PC-9 (cell line): ENCODE measurements at regions not wholly inside any gene's neighbourhood (a gene's known extent, or its start where the extent isn't known, plus 50 kb on each side); places are given as distances from the start of the nearest gene placed in this dataset.

ENCODE experiments used
- BruUV-seq: library from RNA; stranded (reverse); fragments of 400-500 nt; replicated peaks from 2 replicates; lab custom pipeline; 2021; lab: Mats Ljungman, UMichigan
- CTCF ChIA-PET: fragments of 300-600 bp; sonication (Branson Sonifier 250); formaldehyde crosslinking; loops from one replicate; lab custom pipeline; 2022; ENCODE audit warnings: antibody characterized with exemption; lab: Charles Lee
- POLR2A ChIA-PET: fragments of 300-600 bp; sonication (Branson Sonifier 250); formaldehyde crosslinking; loops from one replicate; lab custom pipeline; 2022; ENCODE audit warnings: antibody characterized with exemption; ENCODE audit not compliant: unreplicated experiment; lab: Charles Lee
- DNase-seq, 2 experiments: peaks; one replicate each; pipeline versions ENCODE4 v3.0.0 to v3.0.0-alpha.2; 2015 to 2022; ENCODE audit warnings: mixed read lengths in 1 of 2
- H2AFZ ChIP-seq: fragments of 200-600 bp; sonication (generic); 2 replicates; pipeline ENCODE4 v1.8.1; 2017; ENCODE audit warnings: antibody characterized with exemption
- H3F3A ChIP-seq: fragments of 200-600 bp; sonication (generic); 2 replicates; pipeline ENCODE4 v1.8.1; 2017; ENCODE audit warnings: antibody characterized with exemption, mild to moderate bottlenecking, low read depth; ENCODE audit not compliant: insufficient read depth
- H3K27ac ChIP-seq: fragments of 200-600 bp; sonication (generic); 2 replicates; pipeline ENCODE4 v1.6.1; 2016; ENCODE audit warnings: mixed run types
- H3K27me3 ChIP-seq: fragments of 200-600 bp; sonication (generic); 2 replicates; pipeline ENCODE4 v1.6.1; 2016; ENCODE audit warnings: low read depth, mixed run types; ENCODE audit not compliant: insufficient read depth
- H3K36me3 ChIP-seq: fragments of 200-600 bp; sonication (generic); 2 replicates; pipeline ENCODE4 v1.6.1; 2016; ENCODE audit warnings: low read depth, mixed run types
- H3K4me1 ChIP-seq: fragments of 200-600 bp; sonication (generic); replicated peaks from 2 replicates; pipeline ENCODE4 v1.6.1; 2016; ENCODE audit warnings: mixed run types; ENCODE audit not compliant: insufficient read depth
- H3K4me2 ChIP-seq: fragments of 200-600 bp; sonication (generic); 2 replicates; pipeline ENCODE4 v1.6.1; 2017; ENCODE audit warnings: mixed run types
- H3K4me3 ChIP-seq: fragments of 200-600 bp; sonication (generic); 2 replicates; pipeline ENCODE4 v1.6.1; 2016; ENCODE audit warnings: mixed run types
- H3K79me2 ChIP-seq: fragments of 200-600 bp; sonication (generic); 2 replicates; pipeline ENCODE4 v1.6.1; 2017; ENCODE audit warnings: low read depth, mixed run types
- H3K9me2 ChIP-seq: fragments of 200-600 bp; sonication (generic); 2 replicates; pipeline ENCODE4 v1.8.1; 2017; ENCODE audit warnings: mild to moderate bottlenecking; ENCODE audit not compliant: insufficient read depth
- H3K9me3 ChIP-seq: fragments of 200-600 bp; sonication (generic); 2 replicates; pipeline ENCODE4 v1.8.1; 2016; ENCODE audit warnings: low read depth; ENCODE audit not compliant: insufficient read depth
- H4K20me1 ChIP-seq: fragments of 200-600 bp; sonication (generic); 2 replicates; pipeline ENCODE4 v1.8.1; 2017; ENCODE audit not compliant: insufficient read depth
- EZH2 ChIP-seq: fragments of 200-600 bp; sonication (generic); IDR thresholded peaks from 2 replicates; pipeline ENCODE4 v1.8.0; 2017; ENCODE audit warnings: antibody characterized with exemption, low read depth
- intact Hi-C: fragments of 100-400 bp; cut with micrococcal nuclease; formaldehyde crosslinking; loops from one replicate; pipeline ENCODE4 v1.10.0; 2022; ENCODE audit not compliant: unreplicated experiment
- TF ChIP-seq, protein P1 (sequence below): fragments of 200-600 bp; sonication (generic); conservative IDR thresholded peaks from 2 replicates; pipeline ENCODE4 v1.6.1; 2017; ENCODE audit warnings: mixed run types, antibody characterized with exemption, mild to moderate bottlenecking, moderate library complexity

DNA sequence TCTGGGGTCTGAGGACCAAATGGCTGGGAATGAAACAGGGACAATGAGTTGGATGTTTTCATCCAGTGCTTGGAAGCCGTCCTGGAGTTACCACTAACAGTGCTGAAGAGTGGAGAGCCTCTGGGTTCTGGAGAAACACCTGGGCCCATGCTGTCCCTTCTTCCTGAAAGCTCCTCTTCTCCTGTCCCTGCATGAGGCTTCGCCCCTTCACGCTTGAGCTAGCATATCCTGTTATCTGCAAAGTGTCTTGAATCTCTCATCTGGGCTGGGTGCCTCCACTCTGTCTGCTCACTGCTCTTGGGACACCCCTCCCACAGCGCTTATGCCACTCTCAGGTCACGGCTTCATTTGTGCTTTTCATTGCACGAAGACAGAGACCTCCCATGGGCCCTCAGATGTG, 154.5 kb downstream of the MYCN start:
- Histone ChIP-seq H3K9me3 (no peaks in the 10 kb centered on the region), H3K4me3 (no peak overlapping the region), H2AFZ (no peak overlapping the region), H3K4me2 (no peak overlapping the region), H3F3A (no peaks in the 10 kb centered on the region), H4K20me1 (no peaks in the 10 kb centered on the region), H3K27me3 (peaks cover 25% of the 10 kb centered on the region), H3K4me1 (no peaks in the 10 kb centered on the region), H3K36me3 (no peaks in the 10 kb centered on the region), H3K27ac (no peak overlapping the region), H3K9me2 (no peaks in the 10 kb centered on the region), H3K79me2 (no peaks in the 10 kb centered on the region)
- no peak for TF ChIP-seq EZH2
- TF ChIP-seq, protein P1, sequence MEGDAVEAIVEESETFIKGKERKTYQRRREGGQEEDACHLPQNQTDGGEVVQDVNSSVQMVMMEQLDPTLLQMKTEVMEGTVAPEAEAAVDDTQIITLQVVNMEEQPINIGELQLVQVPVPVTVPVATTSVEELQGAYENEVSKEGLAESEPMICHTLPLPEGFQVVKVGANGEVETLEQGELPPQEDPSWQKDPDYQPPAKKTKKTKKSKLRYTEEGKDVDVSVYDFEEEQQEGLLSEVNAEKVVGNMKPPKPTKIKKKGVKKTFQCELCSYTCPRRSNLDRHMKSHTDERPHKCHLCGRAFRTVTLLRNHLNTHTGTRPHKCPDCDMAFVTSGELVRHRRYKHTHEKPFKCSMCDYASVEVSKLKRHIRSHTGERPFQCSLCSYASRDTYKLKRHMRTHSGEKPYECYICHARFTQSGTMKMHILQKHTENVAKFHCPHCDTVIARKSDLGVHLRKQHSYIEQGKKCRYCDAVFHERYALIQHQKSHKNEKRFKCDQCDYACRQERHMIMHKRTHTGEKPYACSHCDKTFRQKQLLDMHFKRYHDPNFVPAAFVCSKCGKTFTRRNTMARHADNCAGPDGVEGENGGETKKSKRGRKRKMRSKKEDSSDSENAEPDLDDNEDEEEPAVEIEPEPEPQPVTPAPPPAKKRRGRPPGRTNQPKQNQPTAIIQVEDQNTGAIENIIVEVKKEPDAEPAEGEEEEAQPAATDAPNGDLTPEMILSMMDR = no peak
- DNase-seq = no peak
- intact Hi-C loops = no loop called here
- no TSS peak for BruUV-seq
- CTCF ChIA-PET = no interaction called here
- POLR2A ChIA-PET = no interaction called here

DNA sequence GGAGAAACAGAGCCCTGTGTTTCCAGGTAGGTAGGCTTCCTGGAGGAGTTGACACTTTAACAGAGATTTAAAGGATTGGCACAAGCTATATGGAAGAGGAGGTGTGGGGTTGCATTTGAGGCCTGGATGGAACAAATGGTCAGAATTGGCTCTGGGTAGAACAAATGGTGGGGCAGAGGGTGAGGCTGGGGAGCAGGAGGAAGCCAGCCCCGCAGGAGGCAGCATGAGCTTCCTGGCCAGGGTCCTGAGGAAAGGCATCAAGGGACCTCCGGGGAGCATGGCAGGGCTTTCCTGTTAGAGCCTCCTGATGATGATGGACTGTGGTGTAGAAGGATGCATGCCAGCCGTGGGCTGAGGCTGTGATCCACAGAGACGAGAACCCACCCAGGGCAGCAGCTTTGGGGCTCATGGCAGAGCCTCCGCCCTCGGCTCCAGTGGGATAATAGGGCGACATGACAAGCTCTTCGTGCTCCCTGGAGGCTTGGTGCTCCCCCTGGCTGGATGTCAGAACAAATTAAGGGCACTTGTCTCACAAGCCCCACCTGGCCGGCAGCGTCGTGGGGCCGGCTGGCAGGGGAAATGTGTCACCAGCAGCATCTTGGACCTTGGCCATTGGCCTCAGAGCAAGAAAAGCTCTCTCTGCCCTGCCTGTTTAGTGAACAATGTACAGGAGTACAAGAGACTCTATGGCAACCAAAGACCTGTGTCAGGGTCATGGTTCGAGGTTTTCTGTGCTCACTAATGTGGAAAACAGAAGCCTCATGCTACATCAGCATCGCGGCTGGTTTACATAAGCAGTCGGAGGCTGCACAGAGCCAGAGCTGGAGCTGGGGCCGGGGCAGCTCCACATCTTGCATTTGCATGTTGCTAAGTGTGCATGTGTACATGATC, 153.5 kb downstream of the MYCN start:
- BruUV-seq = no TSS peak
- no peaks in the 10 kb centered on the region for H3K36me3 ChIP-seq
- no peak for DNase-seq
- no peaks in the 10 kb centered on the region for H3K9me2 ChIP-seq
- ChIA-PET POLR2A (no interaction called here), CTCF (no interaction called here)
- H3K4me3 ChIP-seq = no peak overlapping the region
- no peak overlapping the region for H2AFZ ChIP-seq
- H3K4me1 ChIP-seq = no peaks in the 10 kb centered on the region
- H3K4me2 ChIP-seq = no peak overlapping the region
- intact Hi-C loops = no loop called here
- no peak overlapping the region for H3K27ac ChIP-seq
- TF ChIP-seq, protein P1 = no peak
- TF ChIP-seq EZH2 = no peak
- no peaks in the 10 kb centered on the region for H3F3A ChIP-seq
- no peaks in the 10 kb centered on the region for H3K79me2 ChIP-seq
- H4K20me1 ChIP-seq = no peaks in the 10 kb centered on the region
- no peaks in the 10 kb centered on the region for H3K9me3 ChIP-seq
- H3K27me3 ChIP-seq = peaks cover 23% of the 10 kb centered on the region

DNA sequence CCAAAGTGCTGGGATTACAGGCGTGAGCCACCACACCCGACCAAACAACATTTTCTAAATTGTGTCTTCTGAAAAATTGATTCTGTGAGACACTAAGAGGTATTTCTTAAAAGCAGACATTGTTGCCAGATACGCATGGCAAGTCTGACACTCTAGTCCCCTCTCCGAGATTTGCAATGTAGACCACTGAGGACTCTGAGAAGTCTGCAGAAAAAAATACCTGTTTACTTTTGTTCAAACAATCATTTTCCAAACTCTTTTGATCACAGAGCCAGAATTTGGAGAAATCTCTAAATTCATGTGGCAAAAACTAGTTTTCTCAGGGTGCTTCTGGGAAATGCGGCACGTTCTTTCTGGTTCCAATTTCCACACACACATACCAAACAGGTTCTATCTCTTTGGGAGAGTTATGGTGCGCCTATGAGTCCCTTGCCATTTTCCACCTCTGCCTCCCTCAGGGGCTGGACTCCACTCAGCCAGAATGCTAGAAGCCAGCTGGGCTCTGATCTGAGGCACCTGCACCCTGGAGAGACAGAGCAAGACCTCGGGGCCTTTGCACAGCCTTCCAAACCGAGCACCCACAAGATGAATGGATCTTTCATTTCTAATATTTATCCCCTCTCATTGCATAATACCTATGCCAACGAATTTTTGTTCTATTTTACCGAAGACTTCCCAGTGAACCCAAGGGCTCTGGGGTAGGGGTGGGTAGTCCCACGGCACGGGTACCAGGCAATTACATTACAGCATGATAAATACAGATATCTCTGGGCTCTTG, 152.7 kb downstream of the MYCN start:
- Histone ChIP-seq H3K4me1 (no peaks in the 10 kb centered on the region), H3K9me2 (no peaks in the 10 kb centered on the region), H3K36me3 (no peaks in the 10 kb centered on the region), H3F3A (no peaks in the 10 kb centered on the region), H3K79me2 (no peaks in the 10 kb centered on the region), H3K9me3 (no peaks in the 10 kb centered on the region), H2AFZ (no peak overlapping the region), H3K27ac (no peak overlapping the region), H3K4me3 (no peak overlapping the region), H3K27me3 (peaks cover 28% of the 10 kb centered on the region), H4K20me1 (no peaks in the 10 kb centered on the region), H3K4me2 (no peak overlapping the region)
- no peak for TF ChIP-seq EZH2
- TF ChIP-seq, protein P1 = no peak
- intact Hi-C loops = no loop called here
- ChIA-PET POLR2A (no interaction called here), CTCF (no interaction called here)
- DNase-seq = no peak
- no TSS peak for BruUV-seq
